Activated CD4-positive, alpha-beta memory T cell treated with anti-CD3 and anti-CD28 coated beads for 36 hours (primary cell): ENCODE measurements at regions not wholly inside any gene's neighbourhood (a gene's known extent, or its start where the extent isn't known, plus 50 kb on each side); places are given as distances from the start of the nearest gene placed in this dataset. TPM values are rescaled to one million over a fixed set of nuclear protein-coding genes. Genes with fewer than 3 reads are reported as not detected.

Source experiments
- CTCF ChIA-PET: fragments of 350-600 bp; sonication (Branson Sonifier 250); formaldehyde crosslinking; loops from one replicate; lab custom pipeline; 2021; ENCODE audit warnings: antibody characterized with exemption, inconsistent platforms; lab: Charles Lee
- POLR2A ChIA-PET: fragments of 350-600 bp; sonication (Branson Sonifier 250); formaldehyde crosslinking; loops from one replicate; lab custom pipeline; 2021; ENCODE audit warnings: antibody characterized with exemption; lab: Charles Lee
- DNase-seq: peaks from one replicate; pipeline ENCODE4 v3.0.0-alpha.2; 2020
- H3K27ac Mint-ChIP-seq: one replicate; pipeline ENCODE4 v1.8.0; 2021; ENCODE audit warnings: mixed read lengths
- H3K27me3 Mint-ChIP-seq: one replicate; pipeline ENCODE4 v1.8.0; 2021; ENCODE audit warnings: mixed read lengths
- H3K36me3 Mint-ChIP-seq: one replicate; pipeline ENCODE4 v1.8.0; 2021; ENCODE audit warnings: mixed read lengths
- H3K4me1 Mint-ChIP-seq: one replicate; pipeline ENCODE4 v1.8.0; 2021; ENCODE audit warnings: low read depth, mixed read lengths
- H3K4me3 Mint-ChIP-seq: one replicate; pipeline ENCODE4 v1.8.0; 2021; ENCODE audit warnings: mild to moderate bottlenecking, mixed read lengths
- H3K9me3 Mint-ChIP-seq: one replicate; pipeline ENCODE4 v1.8.0; 2021; ENCODE audit warnings: mixed read lengths
- intact Hi-C: fragments of 100-400 bp; cut with micrococcal nuclease; formaldehyde crosslinking; loops from one replicate; pipeline ENCODE4 v1.15.1; 2023
- microRNA-seq: library from miRNA; unstranded; fragments of <30 nt; microRNA quantifications from one replicate; pipeline ENCODE4 v1.2.0, GENCODE V29; 2022; ENCODE audit warnings: borderline number of aligned reads, borderline microRNAs expressed, borderline replicate concordance

- ChIA-PET CTCF (no interaction called here), POLR2A (no interaction called here)
- no peaks in the 10 kb centered on the region for H3K27me3 Mint-ChIP-seq
- H3K9me3 Mint-ChIP-seq = no peaks in the 10 kb centered on the region
- no peaks in the 10 kb centered on the region for H3K36me3 Mint-ChIP-seq
- H3K27ac Mint-ChIP-seq = no peak overlapping the region
- intact Hi-C loops = no loop called here
- no peak for DNase-seq
- no peak overlapping the region for H3K4me3 Mint-ChIP-seq
- H3K4me1 Mint-ChIP-seq = no peaks in the 10 kb centered on the region
These were observed 64.1 kb upstream of the MDGA2 start for GRCh38 chr14:47739541-47739940.

GRCh38 chr14:47730296-47730695, 54.9 kb upstream of the MDGA2 start:
- H3K27me3 Mint-ChIP-seq = no peaks in the 10 kb centered on the region
- H3K9me3 Mint-ChIP-seq = peaks cover 3% of the 10 kb centered on the region
- CTCF ChIA-PET = interaction anchor here (0.6 kb wide), 1 partner anchor 13 kb away, joined by 3 read pairs; no protein-coding TSS in a partner anchor
- no peaks in the 10 kb centered on the region for H3K36me3 Mint-ChIP-seq
- H3K27ac Mint-ChIP-seq = no peak overlapping the region
- POLR2A ChIA-PET = no interaction called here
- DNase-seq = no peak
- H3K4me1 Mint-ChIP-seq = no peaks in the 10 kb centered on the region
- H3K4me3 Mint-ChIP-seq = no peak overlapping the region
- intact Hi-C loops = no loop called here

Small RNAs in the stretch of these regions (microRNA-seq; reads per million reads assigned to microRNA genes)
- not detected for gene MIR548Y
